GM12873 (cell line): ENCODE measurements at regions not wholly inside any gene's neighbourhood (a gene's known extent, or its start where the extent isn't known, plus 50 kb on each side); places are given as distances from the start of the nearest gene placed in this dataset.

Experiments used
- CTCF ChIP-seq: IDR thresholded peaks from 2 replicates; pipeline ENCODE4 v1.5.1; 2012; ENCODE audit warnings: low read depth, mild to moderate bottlenecking, moderate library complexity, low read length, control low read depth; ENCODE audit not compliant: insufficient read depth; ENCODE audit errors: missing control alignments

GRCh38 chr5:68455216-68455615 lies 239.7 kb downstream of the PIK3R1 start:
- no peak for TF ChIP-seq CTCF

GRCh38 chr5:68456756-68457217 lies 241.2 kb downstream of the PIK3R1 start:
- TF ChIP-seq CTCF = no peak

GRCh38 chr5:68457285-68457684 lies 241.7 kb downstream of the PIK3R1 start:
- no peak for TF ChIP-seq CTCF

- TF ChIP-seq CTCF = no peak
Observed at GRCh38 chr5:68458416-68459021, 243.0 kb downstream of the PIK3R1 start.

GRCh38 chr5:68459093-68459809 lies 243.7 kb downstream of the PIK3R1 start:
- no peak for TF ChIP-seq CTCF

GRCh38 chr5:68459810-68460139 lies 244.2 kb downstream of the PIK3R1 start:
- no peak for TF ChIP-seq CTCF

- TF ChIP-seq CTCF = peak; percentile 68
Observed at GRCh38 chr5:68460147-68460798, 244.7 kb downstream of the PIK3R1 start.
